ENCODE measurements at regions not wholly inside any gene's neighbourhood (a gene's known extent, or its start where the extent isn't known, plus 50 kb on each side); places are given as distances from the start of the nearest gene placed in this dataset.

- no peak for FAIRE-seq
Observed at GRCh38 chr20:39234520-39235095, 272.5 kb downstream of the DHX35 start.

DNA sequence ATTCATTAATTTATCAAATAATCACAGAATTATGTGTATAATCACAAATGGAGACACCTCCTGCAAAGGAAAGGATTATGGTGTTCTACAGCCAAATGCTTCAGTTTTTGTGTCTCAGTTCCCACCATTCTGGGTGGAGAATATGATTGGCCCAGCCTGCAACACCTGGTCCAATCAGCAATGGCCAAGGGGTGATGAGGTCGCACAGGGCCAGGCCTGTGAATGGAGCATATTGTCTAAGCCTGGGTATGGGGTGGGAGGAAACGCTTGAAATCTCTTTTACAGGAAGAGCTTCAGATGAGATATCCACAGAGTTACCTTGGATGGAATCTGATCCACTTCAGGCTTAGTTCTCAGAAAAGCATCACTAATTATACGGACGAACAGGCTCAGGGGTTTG lies 271.6 kb downstream of the DHX35 start:
- no peak for FAIRE-seq

DNA sequence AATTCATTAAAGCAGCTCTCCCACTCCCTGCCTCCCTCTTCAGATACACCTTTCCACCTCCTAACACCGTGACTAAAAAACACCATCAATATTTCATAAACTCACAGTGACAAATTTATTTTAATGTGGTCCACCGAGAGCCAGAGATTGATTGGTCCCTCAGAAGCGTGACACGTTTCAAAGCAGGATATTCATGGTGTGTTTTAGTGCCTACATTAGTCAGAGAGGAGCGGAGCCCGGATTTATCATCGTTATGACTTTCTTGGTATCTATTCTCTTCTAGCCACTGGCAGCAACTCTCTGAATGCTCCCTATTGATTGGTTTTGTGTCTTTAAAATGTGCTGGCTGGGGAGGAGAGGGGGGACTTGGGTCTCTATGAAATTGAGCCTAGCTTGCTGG lies 265.3 kb downstream of the DHX35 start:
- no peak for FAIRE-seq

DNA sequence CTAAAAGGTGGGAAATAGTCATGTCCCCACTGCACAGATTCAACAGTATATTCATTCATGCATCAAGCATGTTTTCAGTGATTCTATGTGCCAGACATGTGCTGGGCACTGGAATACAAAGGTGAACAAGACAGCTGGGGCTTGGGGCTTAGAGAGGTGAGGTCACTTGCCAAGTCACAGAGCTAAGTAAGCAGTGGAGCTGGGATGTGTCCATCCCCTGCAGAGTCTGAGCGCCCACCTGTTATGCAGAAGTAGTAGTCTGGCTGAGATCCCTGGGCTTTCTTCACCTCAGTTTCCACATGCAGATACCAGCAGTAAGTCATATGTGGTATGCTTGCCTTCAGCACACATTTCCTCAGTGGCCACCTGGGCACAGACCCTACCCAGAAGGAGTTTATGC lies 263.8 kb downstream of the DHX35 start:
- no peak for FAIRE-seq

DNA sequence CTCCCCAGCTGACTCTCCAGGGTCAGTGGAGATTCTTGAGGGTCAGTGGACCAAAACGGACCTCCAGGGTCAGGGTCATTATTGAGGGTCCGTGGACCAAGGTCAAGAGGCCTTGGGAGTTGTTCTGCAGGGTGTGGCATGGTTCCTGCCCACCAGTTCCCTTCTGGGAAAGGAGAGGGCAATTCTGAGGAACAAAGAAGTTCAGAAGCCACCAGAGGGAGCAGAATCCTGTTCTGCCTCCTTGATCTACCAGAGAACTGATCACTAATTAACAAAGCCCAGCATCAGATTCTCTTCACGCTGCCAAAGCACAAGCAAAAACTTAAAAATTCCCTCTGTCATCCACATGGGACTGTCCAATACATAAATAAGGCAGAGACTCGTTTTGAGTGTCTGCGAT lies 263.4 kb downstream of the DHX35 start:
- FAIRE-seq = no peak

DNA sequence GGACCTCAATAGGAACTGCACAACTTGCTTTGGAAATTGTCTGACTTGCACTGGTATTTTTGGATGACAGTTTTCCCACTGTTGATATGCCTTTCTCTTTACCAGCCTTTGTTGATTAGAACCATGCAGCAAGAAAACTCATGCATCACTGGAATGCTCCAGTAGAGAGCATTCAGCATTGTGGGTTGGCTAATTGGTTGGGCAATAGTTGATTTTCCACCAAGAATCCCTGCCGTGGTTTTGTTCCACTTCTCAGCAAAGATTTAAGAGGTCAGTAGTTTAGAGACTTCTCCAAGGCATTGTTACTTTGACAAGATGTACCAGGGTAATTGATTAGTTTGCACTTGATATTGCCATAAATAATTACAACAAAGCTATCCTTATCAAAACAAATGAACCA lies 260.0 kb downstream of the DHX35 start:
- no peak for FAIRE-seq

DNA sequence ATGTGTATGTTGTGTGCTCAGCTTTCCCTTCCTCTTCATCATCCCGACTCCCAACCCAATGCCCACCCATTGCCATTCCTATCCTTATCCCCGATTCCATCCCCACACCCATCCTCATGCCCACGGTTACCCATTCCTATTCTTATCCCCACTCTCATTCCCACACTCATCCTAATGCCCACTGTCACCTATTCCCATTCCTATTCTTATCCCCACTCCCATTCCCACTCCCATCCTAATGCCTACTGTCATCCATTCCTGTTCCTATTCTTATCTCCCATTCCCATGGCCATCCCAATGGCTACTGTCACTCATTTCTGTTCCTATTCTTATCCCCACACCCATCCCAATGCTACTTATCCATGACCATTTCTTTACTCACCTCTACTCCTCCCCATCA lies 254.1 kb downstream of the DHX35 start:
- FAIRE-seq = no peak

DNA sequence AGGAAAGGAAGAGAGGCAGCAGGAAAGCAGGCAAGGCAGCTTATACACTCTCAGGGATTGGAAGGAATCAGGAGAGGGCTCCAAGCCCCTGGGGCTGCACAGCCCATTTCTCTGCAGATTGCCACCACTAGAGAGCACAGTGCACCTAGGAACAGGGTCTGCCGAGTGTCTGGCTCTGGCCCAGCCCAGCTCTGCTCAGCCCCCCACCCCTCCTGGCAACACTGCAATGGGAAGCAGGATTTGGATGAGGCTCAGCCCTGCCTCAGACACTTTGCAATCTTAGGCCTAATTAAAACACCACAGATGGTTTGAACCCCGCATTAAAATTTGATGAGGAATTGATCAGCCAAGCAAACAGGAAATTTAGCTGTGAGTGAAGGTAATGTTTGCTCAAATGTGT lies 252.7 kb downstream of the DHX35 start:
- FAIRE-seq = no peak

GRCh38 chr20:39213476-39214145 lies 251.5 kb downstream of the DHX35 start:
- FAIRE-seq = no peak

- no peak for FAIRE-seq
Observed at GRCh38 chr20:39211060-39211748, 249.1 kb downstream of the DHX35 start.

GRCh38 chr20:39210341-39211036 lies 248.3 kb downstream of the DHX35 start:
- FAIRE-seq = no peak

- no peak for FAIRE-seq
Observed at GRCh38 chr20:39206899-39207564, 244.9 kb downstream of the DHX35 start.

- no peak for FAIRE-seq
Observed at GRCh38 chr20:39195582-39196021, 233.5 kb downstream of the DHX35 start.

DNA sequence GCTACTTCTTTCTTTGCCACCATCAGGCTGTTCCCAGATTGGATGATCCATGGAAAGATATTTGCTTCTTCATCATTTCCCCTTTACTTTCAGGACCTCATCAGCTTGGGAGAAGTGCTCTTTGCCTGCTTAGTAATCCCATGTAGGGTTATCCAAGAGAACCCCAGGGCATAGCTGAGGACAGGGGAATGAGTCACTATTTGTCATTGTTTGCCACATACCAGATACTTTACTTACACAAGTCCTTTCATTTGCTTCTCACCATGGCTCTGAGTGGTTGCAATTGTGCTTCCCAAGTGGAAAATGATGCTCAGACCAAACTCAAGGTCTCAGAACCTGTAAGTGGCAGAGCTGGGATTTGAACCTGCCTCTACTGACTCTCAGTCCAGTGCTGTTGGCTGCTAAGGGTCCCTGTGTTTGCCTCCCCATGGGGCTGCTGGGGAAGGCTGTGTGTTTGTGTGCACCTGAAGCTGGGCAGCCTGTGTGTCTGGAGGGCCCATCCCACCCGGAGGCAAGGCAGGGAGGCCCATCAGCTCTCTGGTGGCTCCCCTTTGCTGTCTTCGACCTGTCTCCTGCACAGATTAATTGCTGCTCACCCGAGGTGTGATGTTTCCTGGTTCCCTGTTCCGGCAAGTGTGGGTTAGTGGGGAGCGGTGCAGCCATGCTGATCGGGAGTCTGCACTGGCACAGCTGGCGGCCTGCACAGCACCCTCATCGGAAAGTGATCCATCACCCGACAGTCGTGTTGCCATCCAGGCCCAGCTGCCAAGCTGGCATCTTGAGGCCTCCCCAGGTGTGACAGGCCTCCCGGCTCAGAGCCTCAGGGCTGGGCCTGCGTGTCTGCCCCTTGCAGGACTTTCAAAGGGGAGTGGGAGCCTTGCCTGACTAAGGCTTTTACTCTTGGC lies 228.8 kb downstream of the DHX35 start:
- no peak for FAIRE-seq

DNA sequence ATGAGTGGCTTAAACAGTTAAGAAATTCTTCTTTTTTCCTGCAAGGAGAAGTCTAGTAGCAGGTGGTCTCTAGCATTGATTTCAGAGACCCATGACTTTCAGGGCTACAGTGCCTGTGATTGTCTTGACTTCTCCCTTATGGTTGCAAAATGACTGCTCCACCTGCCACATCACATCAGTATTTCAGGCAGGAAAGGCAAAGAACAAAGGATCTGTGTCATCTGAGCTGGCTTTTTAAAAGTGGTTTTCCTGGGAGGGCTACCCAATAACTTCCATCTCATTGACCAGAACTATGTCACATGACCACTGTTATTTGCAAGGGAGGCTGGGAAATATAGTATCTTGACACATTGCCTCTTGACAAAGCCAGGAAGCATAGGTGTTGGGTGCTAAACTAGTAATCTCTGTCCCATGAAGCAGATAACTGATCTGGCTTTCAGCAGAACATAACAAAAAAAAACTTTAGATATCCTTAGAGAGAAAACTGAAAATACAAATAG lies 226.2 kb downstream of the DHX35 start:
- no peak for FAIRE-seq

DNA sequence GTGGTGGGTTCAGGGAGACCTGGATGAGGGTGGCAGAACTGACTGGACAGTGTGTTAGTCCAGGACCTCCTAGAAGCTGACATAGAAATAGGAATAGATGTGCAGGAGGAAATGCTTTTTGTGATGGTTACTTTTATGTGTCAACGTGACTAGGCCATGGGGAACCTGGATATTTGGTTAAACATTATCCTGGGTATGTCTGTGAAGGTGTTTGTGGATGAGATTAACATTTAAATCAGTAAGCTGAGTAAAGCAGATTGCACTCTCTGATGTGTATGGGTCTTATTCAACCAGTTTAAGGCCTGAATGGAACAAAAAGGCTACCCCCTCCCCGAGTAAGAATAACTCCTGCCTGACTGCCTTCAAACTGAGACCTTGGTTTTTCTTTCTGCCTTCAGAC lies 219.3 kb downstream of the DHX35 start:
- no peak for FAIRE-seq

DNA sequence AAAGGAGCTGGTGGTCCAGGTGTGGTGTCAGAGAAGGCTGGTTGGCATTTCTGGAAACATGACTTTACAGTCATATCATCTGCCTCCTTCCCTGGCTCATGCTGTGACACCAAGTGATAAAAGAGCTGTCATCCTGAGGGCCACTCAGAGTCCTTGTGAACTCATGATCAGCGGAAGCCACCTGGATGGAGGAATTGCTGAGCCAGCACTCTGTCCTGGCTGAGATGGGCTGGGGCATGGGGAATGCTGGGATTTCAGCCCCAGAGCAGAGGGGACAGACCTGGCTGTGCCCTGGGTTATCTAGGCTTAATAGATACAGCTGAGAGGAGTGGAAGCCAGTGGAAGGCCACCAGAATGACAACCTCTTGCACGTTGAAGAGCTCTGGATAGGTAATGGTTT lies 214.3 kb downstream of the DHX35 start:
- FAIRE-seq = no peak

GRCh38 chr20:39170896-39171463 lies 208.8 kb downstream of the DHX35 start:
- FAIRE-seq = no peak

GRCh38 chr20:39165099-39165498 lies 203.0 kb downstream of the DHX35 start:
- FAIRE-seq = no peak

DNA sequence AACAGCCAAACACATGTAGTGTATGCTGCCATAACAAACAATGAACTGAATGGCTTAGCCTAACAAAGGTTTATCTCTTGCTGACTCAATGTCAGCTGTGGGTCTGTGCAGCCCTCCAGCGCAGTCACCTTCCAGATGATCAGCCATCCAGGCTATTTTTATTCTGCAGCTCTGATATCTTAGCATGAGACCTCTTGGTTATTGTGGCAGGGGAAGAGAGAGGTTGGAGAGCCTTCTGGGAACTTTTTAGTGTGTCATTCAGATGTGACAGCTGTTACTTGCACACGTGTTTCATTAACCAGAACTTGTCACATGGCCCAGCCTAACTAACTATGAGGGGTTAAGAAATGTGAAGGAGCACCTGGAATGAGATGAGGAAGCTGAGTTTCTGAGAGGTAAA lies 202.5 kb downstream of the DHX35 start:
- FAIRE-seq = no peak

DNA sequence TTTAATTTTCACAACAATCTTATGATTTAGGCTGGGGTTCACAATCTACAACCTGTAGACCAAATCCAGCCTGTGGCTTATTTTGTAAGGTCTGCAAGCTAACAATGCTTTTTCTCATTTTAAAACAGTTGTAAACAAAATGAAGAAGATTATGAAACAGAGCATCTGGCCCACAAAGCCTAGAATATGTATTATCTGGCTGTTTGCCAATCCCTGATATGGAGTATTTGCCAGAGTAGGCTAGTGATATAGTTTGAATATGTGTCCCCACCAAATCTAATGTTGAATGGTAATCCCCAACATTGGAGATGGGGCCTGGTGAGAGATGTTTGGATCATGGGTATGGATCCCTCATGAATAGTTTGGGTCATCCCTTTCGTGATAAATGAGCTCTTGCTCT lies 201.8 kb downstream of the DHX35 start:
- no peak for FAIRE-seq
